OCI-LY7 (cell line): ENCODE measurements at regions not wholly inside any gene's neighbourhood (a gene's known extent, or its start where the extent isn't known, plus 50 kb on each side); places are given as distances from the start of the nearest gene placed in this dataset.

Source experiments
- BruUV-seq: library from RNA; stranded (reverse); fragments of 400-500 nt; replicated peaks from 2 replicates; lab custom pipeline; 2021; lab: Mats Ljungman, UMichigan
- CTCF ChIA-PET: fragments of 300-600 bp; sonication (Branson Sonifier 250); formaldehyde crosslinking; loops from one replicate; lab custom pipeline; 2022; ENCODE audit warnings: antibody characterized with exemption; ENCODE audit not compliant: unreplicated experiment; lab: Charles Lee
- POLR2A ChIA-PET: fragments of 300-600 bp; sonication (Branson Sonifier 250); formaldehyde crosslinking; loops from one replicate; lab custom pipeline; 2022; ENCODE audit warnings: antibody characterized with exemption; lab: Charles Lee
- DNase-seq: peaks from one replicate; pipeline ENCODE4 v3.0.0-alpha.2; 2015; ENCODE audit warnings: low spot score
- H2AFZ ChIP-seq: fragments of 200-600 bp; sonication (generic), shearing (Covaris generic); 2 replicates; pipeline ENCODE4 v1.6.1; 2014; ENCODE audit warnings: mild to moderate bottlenecking, antibody characterized with exemption, low read length, moderate library complexity
- H3K27ac ChIP-seq: fragments of 200-600 bp; sonication (generic); 2 replicates; pipeline ENCODE4 v1.5.1; 2014; ENCODE audit warnings: mixed run types, low read depth, mild to moderate bottlenecking, moderate library complexity, low read length, inconsistent platforms; ENCODE audit not compliant: poor library complexity, severe bottlenecking
- H3K36me3 ChIP-seq: fragments of 200-600 bp; sonication (generic); 2 replicates; pipeline ENCODE4 v1.6.1; 2014; ENCODE audit warnings: mild to moderate bottlenecking, antibody characterized with exemption, low read length, moderate library complexity, mixed read lengths; ENCODE audit not compliant: insufficient read depth
- H3K4me1 ChIP-seq: fragments of 200-600 bp; sonication (generic); 2 replicates; pipeline ENCODE4 v1.5.1; 2014; ENCODE audit warnings: mild to moderate bottlenecking, low read length; ENCODE audit not compliant: insufficient read depth, poor library complexity, severe bottlenecking
- H3K4me2 ChIP-seq: fragments of 200-600 bp; sonication (generic); 2 replicates; pipeline ENCODE4 v1.6.1; 2014; ENCODE audit warnings: mild to moderate bottlenecking, low read length
- H3K4me3 ChIP-seq: fragments of 200-600 bp; sonication (generic); 2 replicates; pipeline ENCODE4 v1.5.1; 2014; ENCODE audit warnings: mild to moderate bottlenecking, low read depth, low read length; ENCODE audit not compliant: poor library complexity, severe bottlenecking
- H3K79me2 ChIP-seq: fragments of 200-600 bp; sonication (generic); 2 replicates; pipeline ENCODE4 v1.6.1; 2016; ENCODE audit warnings: low read depth, mild to moderate bottlenecking, low read length, moderate library complexity, mixed read lengths; ENCODE audit not compliant: insufficient read depth
- H3K9me2 ChIP-seq: fragments of 200-600 bp; sonication (generic); 2 replicates; pipeline ENCODE4 v1.6.1; 2016; ENCODE audit warnings: mild to moderate bottlenecking, low read length, mixed read lengths; ENCODE audit not compliant: insufficient read depth
- H3K9me3 ChIP-seq: fragments of 200-600 bp; sonication (generic); 2 replicates; pipeline ENCODE4 v1.6.1; 2014; ENCODE audit warnings: mild to moderate bottlenecking, mixed run types, low read length, mixed read lengths
- H4K20me1 ChIP-seq: fragments of 200-600 bp; sonication (generic); 2 replicates; pipeline ENCODE4 v1.6.1; 2014; ENCODE audit warnings: mild to moderate bottlenecking, antibody characterized with exemption, low read length, moderate library complexity, mixed read lengths; ENCODE audit not compliant: insufficient read depth
- CTCF ChIP-seq: fragments of 200-600 bp; sonication (generic); conservative IDR thresholded peaks from 2 replicates; pipeline ENCODE4 v1.5.1; 2014; ENCODE audit warnings: mild to moderate bottlenecking, antibody characterized with exemption, low read length, moderate library complexity, mixed read lengths
- EZH2phosphoT487 ChIP-seq: fragments of 200-600 bp; sonication (generic); IDR thresholded peaks from 2 replicates; pipeline ENCODE4 v1.6.1; 2018; ENCODE audit warnings: low read depth, borderline replicate concordance, mild to moderate bottlenecking, mixed run types, antibody characterized with exemption, low read length, moderate library complexity, mixed read lengths
- intact Hi-C: fragments of 100-400 bp; cut with micrococcal nuclease; formaldehyde crosslinking; loops from one replicate; pipeline ENCODE4 v1.10.0; 2022; ENCODE audit not compliant: unreplicated experiment

- Histone ChIP-seq H3K4me1 (no peaks in the 10 kb centered on the region), H3K79me2 (no peaks in the 10 kb centered on the region), H3K27ac (no peak overlapping the region), H3K9me2 (no peaks in the 10 kb centered on the region), H3K4me2 (no peak overlapping the region), H3K36me3 (no peaks in the 10 kb centered on the region), H2AFZ (no peak overlapping the region), H4K20me1 (no peaks in the 10 kb centered on the region), H3K9me3 (no peaks in the 10 kb centered on the region), H3K4me3 (no peak overlapping the region)
- no peak for DNase-seq
- intact Hi-C loops, result no loop called here
- CTCF ChIA-PET, result no interaction called here
- POLR2A ChIA-PET, result no interaction called here
- no peak for TF ChIP-seq EZH2phosphoT487
- no peak for TF ChIP-seq CTCF
- no TSS peak for BruUV-seq
Observed at GRCh38 chr22:49233507-49234100, 594.1 kb downstream of the BRD1 start.

- Histone ChIP-seq H3K4me3 (no peak overlapping the region), H4K20me1 (no peaks in the 10 kb centered on the region), H3K36me3 (no peaks in the 10 kb centered on the region), H2AFZ (no peak overlapping the region), H3K4me2 (no peak overlapping the region), H3K9me2 (no peaks in the 10 kb centered on the region), H3K9me3 (no peaks in the 10 kb centered on the region), H3K27ac (no peak overlapping the region), H3K79me2 (no peaks in the 10 kb centered on the region), H3K4me1 (no peaks in the 10 kb centered on the region)
- no TSS peak for BruUV-seq
- ChIA-PET POLR2A (no interaction called here), CTCF (no interaction called here)
- no peak for DNase-seq
- intact Hi-C loops, result no loop called here
- TF ChIP-seq EZH2phosphoT487, result no peak
- TF ChIP-seq CTCF, result no peak
Observed at GRCh38 chr22:49232319-49233067, 595.2 kb downstream of the BRD1 start.

- H4K20me1 ChIP-seq, result no peaks in the 10 kb centered on the region
- TF ChIP-seq EZH2phosphoT487, result no peak
- TF ChIP-seq CTCF, result no peak
- no peaks in the 10 kb centered on the region for H3K79me2 ChIP-seq
- no peak overlapping the region for H3K27ac ChIP-seq
- H3K4me3 ChIP-seq, result no peak overlapping the region
- no peaks in the 10 kb centered on the region for H3K9me3 ChIP-seq
- H3K36me3 ChIP-seq, result no peaks in the 10 kb centered on the region
- ChIA-PET POLR2A (interaction anchor here (0.6 kb wide), 1 partner anchor 1199 kb away, joined by 3 read pairs; no protein-coding TSS in a partner anchor), CTCF (no interaction called here)
- no peak overlapping the region for H2AFZ ChIP-seq
- intact Hi-C loops, result no loop called here
- H3K9me2 ChIP-seq, result no peaks in the 10 kb centered on the region
- H3K4me1 ChIP-seq, result no peaks in the 10 kb centered on the region
- DNase-seq, result no peak
- no peak overlapping the region for H3K4me2 ChIP-seq
- no TSS peak for BruUV-seq
Observed at GRCh38 chr22:49230194-49230577, 597.5 kb downstream of the BRD1 start.
